ENCODE measurements at regions not wholly inside any gene's neighbourhood (a gene's known extent, or its start where the extent isn't known, plus 50 kb on each side); places are given as distances from the start of the nearest gene placed in this dataset.

DNA sequence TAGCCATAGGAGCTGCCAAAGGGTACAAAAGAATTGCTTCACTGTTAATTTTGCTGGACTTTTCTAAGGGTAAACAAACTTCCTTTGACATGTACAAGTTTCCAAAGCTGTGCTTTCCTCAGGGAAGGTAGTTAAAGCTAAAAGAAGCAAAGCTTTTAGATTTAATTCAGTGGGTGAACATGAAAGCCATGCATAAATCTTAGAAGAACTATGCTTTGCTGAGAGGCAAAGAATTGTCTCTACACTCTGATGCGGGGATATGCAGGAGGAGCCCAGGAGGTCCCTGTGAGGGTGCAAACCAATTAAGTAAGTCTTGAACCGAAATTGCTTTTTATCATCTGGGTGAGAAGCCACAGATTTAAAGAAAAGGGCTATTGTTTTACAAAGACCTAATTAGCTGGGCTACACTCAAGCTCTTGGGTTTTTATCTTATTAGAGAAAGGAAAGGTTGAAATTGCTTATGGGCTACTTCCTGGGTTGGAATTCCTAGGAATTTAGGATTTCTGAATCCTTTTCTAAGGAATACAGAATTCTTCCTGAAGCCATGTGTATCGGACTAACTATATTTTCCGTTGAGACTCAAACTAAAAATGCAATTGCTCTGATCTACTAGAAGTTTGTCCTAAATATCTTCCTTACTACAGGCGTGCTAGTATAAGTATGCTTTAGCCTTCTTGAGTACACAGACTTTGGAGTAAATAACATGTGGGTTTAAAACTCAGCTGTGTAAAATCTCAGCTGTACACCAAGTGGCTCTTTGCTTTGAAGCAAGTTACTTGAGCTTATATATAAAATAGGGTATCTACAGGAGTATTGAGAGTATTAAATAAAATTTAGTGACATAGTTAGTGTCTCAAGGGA, 188.4 kb upstream of the ANK2 start:
- 83% methylated on average over 2 of the region's 5 CpGs for WGBS (ENCODE audit: insufficient coverage)
- Mint-ChIP-seq H3K9me3 (no peaks in the 10 kb centered on the region), H3K4me3 (no peak overlapping the region)

DNA sequence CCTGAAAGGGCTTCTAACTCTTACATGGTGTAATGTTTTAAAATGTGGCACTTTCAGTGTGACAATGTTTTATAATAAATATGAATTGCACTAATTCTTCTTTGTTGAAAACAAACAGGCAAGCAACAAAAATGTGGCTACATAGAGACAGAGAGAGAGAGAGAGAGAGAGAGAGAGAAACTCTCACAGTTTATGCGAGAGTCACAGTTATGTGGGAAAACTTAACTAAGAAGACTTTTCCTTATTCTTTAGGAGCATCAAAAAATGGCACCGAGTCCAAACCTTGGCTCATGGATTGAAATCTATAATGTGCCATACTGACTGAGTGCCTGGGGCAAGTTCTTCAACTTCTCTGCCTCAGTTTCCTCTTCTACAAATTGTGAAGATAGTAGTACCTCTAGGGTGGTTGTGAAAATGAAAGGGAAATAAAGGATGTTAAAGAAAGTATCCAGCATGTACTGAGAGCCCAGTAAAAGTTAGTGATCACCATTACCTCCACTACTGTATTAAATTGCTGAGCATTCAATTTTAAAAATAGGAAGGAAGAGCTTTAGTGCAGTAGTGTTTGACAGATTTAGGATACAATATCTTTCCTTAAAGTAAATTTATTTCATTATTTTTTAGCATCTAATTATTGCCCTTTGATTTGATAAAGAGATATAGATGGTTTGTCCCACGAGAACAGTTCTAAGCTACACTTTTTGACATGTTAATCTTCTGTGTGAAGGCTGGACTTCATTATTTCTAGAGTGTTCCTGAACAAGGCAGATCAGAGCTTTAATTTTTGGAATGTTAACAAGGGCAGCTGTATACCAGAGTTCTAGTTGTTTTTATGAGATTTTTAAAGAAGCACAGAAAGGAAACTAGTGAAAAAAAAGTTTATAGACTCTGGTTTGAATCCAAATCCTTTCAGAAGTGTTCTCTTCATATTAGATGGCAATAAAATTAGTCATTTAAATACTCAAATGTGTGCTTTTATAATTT, 187.5 kb upstream of the ANK2 start:
- Histone ChIP-seq H4K20me1 (ENCODE audit: insufficient read depth, low read length) (no peaks in the 10 kb centered on the region), H3K36me3 (replicated peaks in 1 of 2; ENCODE audit: control insufficient read depth in 1 of 2, insufficient read depth in 2 of 2, low read length in 2 of 2) (no peaks in the 10 kb centered on the region), H3K4me3 (replicated peaks in 1 of 3; ENCODE audit: low read depth in 2 of 3, low read length in 3 of 3) (no peak overlapping the region), H3K27ac (ENCODE audit: low read depth in 1 of 2, low read length in 2 of 2) (no peak overlapping the region), H2AFZ (ENCODE audit: insufficient read depth, low read depth, low read length, poor library complexity, severe bottlenecking) (no peak overlapping the region), H3K4me1 (ENCODE audit: control insufficient read depth in 1 of 2, insufficient read depth in 2 of 2, low read length in 2 of 2) (no peaks in the 10 kb centered on the region), H3K9me3 (replicated peaks in 1 of 2; ENCODE audit: control insufficient read depth in 1 of 2, insufficient read depth in 1 of 2, low read length in 2 of 2) (no peaks in the 10 kb centered on the region), H3K9ac (ENCODE audit: insufficient read depth, low read length, poor library complexity, severe bottlenecking) (no peak overlapping the region), H3K79me2 (ENCODE audit: insufficient read depth, low read length) (no peaks in the 10 kb centered on the region), H3K27me3 (ENCODE audit: control insufficient read depth in 2 of 2, insufficient read depth in 2 of 2, low read length in 2 of 2) (no peaks in the 10 kb centered on the region), H3K4me2 (replicated peaks; ENCODE audit: extremely low read depth, low read length, poor library complexity, severe bottlenecking) (no peak overlapping the region)
- Mint-ChIP-seq H3K36me3 (no peaks in the 10 kb centered on the region), H3K27ac (no peak overlapping the region), H3K4me1 (no peaks in the 10 kb centered on the region), H3K27me3 (ENCODE audit: low read depth in 3 of 3) (no peaks in the 10 kb centered on the region), H3K9me3 (no peaks in the 10 kb centered on the region), H3K4me3 (no peak overlapping the region)
- intact Hi-C loops (cut with micrococcal nuclease) = no loop called here
- TF ChIP-seq, protein P1, sequence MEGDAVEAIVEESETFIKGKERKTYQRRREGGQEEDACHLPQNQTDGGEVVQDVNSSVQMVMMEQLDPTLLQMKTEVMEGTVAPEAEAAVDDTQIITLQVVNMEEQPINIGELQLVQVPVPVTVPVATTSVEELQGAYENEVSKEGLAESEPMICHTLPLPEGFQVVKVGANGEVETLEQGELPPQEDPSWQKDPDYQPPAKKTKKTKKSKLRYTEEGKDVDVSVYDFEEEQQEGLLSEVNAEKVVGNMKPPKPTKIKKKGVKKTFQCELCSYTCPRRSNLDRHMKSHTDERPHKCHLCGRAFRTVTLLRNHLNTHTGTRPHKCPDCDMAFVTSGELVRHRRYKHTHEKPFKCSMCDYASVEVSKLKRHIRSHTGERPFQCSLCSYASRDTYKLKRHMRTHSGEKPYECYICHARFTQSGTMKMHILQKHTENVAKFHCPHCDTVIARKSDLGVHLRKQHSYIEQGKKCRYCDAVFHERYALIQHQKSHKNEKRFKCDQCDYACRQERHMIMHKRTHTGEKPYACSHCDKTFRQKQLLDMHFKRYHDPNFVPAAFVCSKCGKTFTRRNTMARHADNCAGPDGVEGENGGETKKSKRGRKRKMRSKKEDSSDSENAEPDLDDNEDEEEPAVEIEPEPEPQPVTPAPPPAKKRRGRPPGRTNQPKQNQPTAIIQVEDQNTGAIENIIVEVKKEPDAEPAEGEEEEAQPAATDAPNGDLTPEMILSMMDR (IDR thresholded peaks at IDR 0.05) = no peak
- no peak for DNase-seq
- WGBS (ENCODE audit: insufficient coverage) = 63% methylated on average over 2 of the region's 3 CpGs

More for the DNA sequence above, 188.4 kb upstream of the ANK2 start:
- no peaks in the 10 kb centered on the region for H3K9me3 ChIP-seq (replicated peaks in 1 of 2; ENCODE audit: control insufficient read depth in 1 of 2, insufficient read depth in 1 of 2, low read length in 2 of 2)
- Mint-ChIP-seq H3K27ac (no peak overlapping the region), H3K27me3 (ENCODE audit: low read depth in 3 of 3) (peaks cover 0 to 3% (median 0%) of the 10 kb centered on the region in 3 donors), H3K4me1 (no peaks in the 10 kb centered on the region), H3K36me3 (no peaks in the 10 kb centered on the region)
- no peaks in the 10 kb centered on the region for H3K4me1 ChIP-seq (ENCODE audit: control insufficient read depth in 1 of 2, insufficient read depth in 2 of 2, low read length in 2 of 2)
- no peak overlapping the region for H3K27ac ChIP-seq (ENCODE audit: low read depth in 1 of 2, low read length in 2 of 2)
- H3K79me2 ChIP-seq (ENCODE audit: insufficient read depth, low read length) = no peaks in the 10 kb centered on the region
- no peak overlapping the region for H3K4me3 ChIP-seq (replicated peaks in 1 of 3; ENCODE audit: low read depth in 2 of 3, low read length in 3 of 3)
- no peak overlapping the region for H3K4me2 ChIP-seq (replicated peaks; ENCODE audit: extremely low read depth, low read length, poor library complexity, severe bottlenecking)
- TF ChIP-seq, protein P1 (IDR thresholded peaks at IDR 0.05) = no peak
- H3K36me3 ChIP-seq (replicated peaks in 1 of 2; ENCODE audit: control insufficient read depth in 1 of 2, insufficient read depth in 2 of 2, low read length in 2 of 2) = no peaks in the 10 kb centered on the region
- intact Hi-C loops (cut with micrococcal nuclease) = no loop called here
- DNase-seq = no peak
- no peaks in the 10 kb centered on the region for H4K20me1 ChIP-seq (ENCODE audit: insufficient read depth, low read length)
- H3K9ac ChIP-seq (ENCODE audit: insufficient read depth, low read length, poor library complexity, severe bottlenecking) = no peak overlapping the region
- no peaks in the 10 kb centered on the region for H3K27me3 ChIP-seq (ENCODE audit: control insufficient read depth in 2 of 2, insufficient read depth in 2 of 2, low read length in 2 of 2)
- H2AFZ ChIP-seq (ENCODE audit: insufficient read depth, low read depth, low read length, poor library complexity, severe bottlenecking) = no peak overlapping the region

Data from CD14-positive monocyte (primary cell).